H1 (cell line): ENCODE measurements at regions not wholly inside any gene's neighbourhood (a gene's known extent, or its start where the extent isn't known, plus 50 kb on each side); places are given as distances from the start of the nearest gene placed in this dataset.

Experiments used
- RNF2 ChIP-seq: fragments of 200-900, 300-1000 bp; sonication (generic); IDR thresholded peaks from 2 replicates; pipeline ENCODE4 v1.7.1; 2016; ENCODE audit warnings: borderline replicate concordance, low read depth, mild to moderate bottlenecking, antibody characterized with exemption, low read length; ENCODE audit not compliant: poor library complexity, severe bottlenecking; ENCODE audit errors: missing control alignments
- SRF ChIP-seq: IDR thresholded peaks from 2 replicates; pipeline ENCODE4 v1.6.1; 2011; ENCODE audit warnings: mild to moderate bottlenecking, low read depth, low read length, moderate library complexity

DNA sequence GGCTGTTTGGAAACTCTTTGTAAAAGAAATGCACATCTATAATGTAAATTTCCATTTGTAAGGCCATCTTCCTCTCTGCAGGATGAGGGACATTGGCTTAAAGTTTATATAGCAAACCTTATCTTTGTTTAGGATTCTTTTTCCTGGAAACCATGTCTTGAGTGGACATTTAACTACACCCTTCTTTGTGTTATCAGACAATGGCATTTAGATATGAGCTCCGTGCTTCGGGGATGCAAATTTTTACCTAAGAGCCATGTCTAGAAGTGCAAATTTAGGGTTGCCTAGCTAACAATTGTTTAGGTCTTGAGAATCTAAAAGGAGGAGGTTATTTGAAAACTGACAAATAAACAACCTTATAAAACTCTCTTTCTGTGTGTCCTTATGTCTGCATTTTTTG lies 623.8 kb downstream of the MMUT start (continued):
- TF ChIP-seq RNF2 (no peak), SRF (no peak)
